WTC11 (cell line): ENCODE measurements at regions not wholly inside any gene's neighbourhood (a gene's known extent, or its start where the extent isn't known, plus 50 kb on each side); places are given as distances from the start of the nearest gene placed in this dataset.
"Not testable (repeated sequence)": the region's sequence is repeated elsewhere in the genome, so short reads cannot be mapped to it uniquely, and the experiment has no call there.

ENCODE experiments used
- ATAC-seq: fragments of 200-7000 bp; cut with Tn5 transposase; 2 replicates; pipeline ENCODE4 v1.10.0; 2021; ENCODE audit warnings: mild to moderate bottlenecking, moderate library complexity
- CTCF ChIA-PET: fragments of 300-600 bp; sonication (Branson Sonifier 250); formaldehyde crosslinking; loops from one replicate; lab custom pipeline; 2021; ENCODE audit warnings: antibody characterized with exemption; lab: Charles Lee
- POLR2A ChIA-PET: fragments of 350-600 bp; sonication (Branson Sonifier 250); formaldehyde crosslinking; loops from one replicate; lab custom pipeline; 2021; ENCODE audit warnings: antibody characterized with exemption; lab: Charles Lee
- DNase-seq: peaks from one replicate; pipeline ENCODE4 v3.0.0; 2021; ENCODE audit warnings: low spot score
- H3K27ac Mint-ChIP-seq: 2 replicates; pipeline ENCODE4 v1.8.0; 2021; ENCODE audit warnings: mixed read lengths
- H3K27me3 Mint-ChIP-seq: 2 replicates; pipeline ENCODE4 v1.8.0; 2021; ENCODE audit warnings: low read depth, mild to moderate bottlenecking, moderate library complexity, mixed read lengths
- H3K36me3 Mint-ChIP-seq: 2 replicates; pipeline ENCODE4 v1.8.0; 2021; ENCODE audit warnings: mixed read lengths
- H3K4me1 Mint-ChIP-seq: 2 replicates; pipeline ENCODE4 v1.8.0; 2022; ENCODE audit warnings: mixed read lengths
- H3K4me3 Mint-ChIP-seq: 2 replicates; pipeline ENCODE4 v1.8.0; 2021; ENCODE audit warnings: mild to moderate bottlenecking, moderate library complexity, mixed read lengths
- H3K9me3 Mint-ChIP-seq: 2 replicates; pipeline ENCODE4 v1.8.0; 2021; ENCODE audit warnings: mixed read lengths
- ELF4 ChIP-seq: sonication (generic); formaldehyde crosslinking; IDR thresholded peaks from 2 replicates; pipeline ENCODE4 v1.8.1; 2022; ENCODE audit warnings: low read depth, mild to moderate bottlenecking, moderate library complexity, missing genetic modification reagents
- EMX1 ChIP-seq: fragments of 250-450 bp; sonication (Bioruptor Pico); IDR thresholded peaks from 2 replicates; pipeline ENCODE4 v1.8.0; 2021; ENCODE audit warnings: mild to moderate bottlenecking
- FOXP1 ChIP-seq: sonication (generic); formaldehyde crosslinking; IDR thresholded peaks from 2 replicates; pipeline ENCODE4 v1.8.0; 2022; ENCODE audit warnings: missing genetic modification reagents, mild to moderate bottlenecking, moderate library complexity, borderline replicate concordance
- GRHL2 ChIP-seq: fragments of 250-450 bp; sonication (Bioruptor Pico); IDR thresholded peaks from 2 replicates; pipeline ENCODE4 v1.8.0; 2022; ENCODE audit warnings: mild to moderate bottlenecking, moderate library complexity; ENCODE audit not compliant: insufficient replicate concordance, severe bottlenecking
- NR1H2 ChIP-seq: sonication (generic); formaldehyde crosslinking; IDR thresholded peaks from 2 replicates; pipeline ENCODE4 v1.9.0; 2021; ENCODE audit warnings: mild to moderate bottlenecking, moderate library complexity, missing genetic modification reagents
- TP53 ChIP-seq: sonication (generic); formaldehyde crosslinking; IDR thresholded peaks from 2 replicates; pipeline ENCODE4 v1.8.1; 2023; ENCODE audit warnings: mild to moderate bottlenecking, missing genetic modification reagents
- ZNF423 ChIP-seq: fragments of 250-450 bp; sonication (Bioruptor Pico); IDR thresholded peaks from 2 replicates; pipeline ENCODE4 v2.1.2; 2022; ENCODE audit warnings: mild to moderate bottlenecking, moderate library complexity
- ZNF671 ChIP-seq: fragments of 250-450 bp; sonication (Bioruptor Pico); IDR thresholded peaks from 2 replicates; pipeline ENCODE4 v1.8.0; 2021; ENCODE audit warnings: mild to moderate bottlenecking
- TF ChIP-seq, protein P1 (sequence below): sonication (generic); formaldehyde crosslinking; IDR thresholded peaks from 2 replicates; pipeline ENCODE4 v1.8.1; 2022; ENCODE audit warnings: low read depth, mild to moderate bottlenecking, moderate library complexity, missing genetic modification reagents, borderline replicate concordance
- TF ChIP-seq, protein P2 (sequence below): fragments of 200-600 bp; IDR thresholded peaks from 2 replicates; pipeline ENCODE4 v1.8.0; 2022; ENCODE audit warnings: antibody characterized with exemption
- TF ChIP-seq, protein P3 (sequence below): sonication (generic); formaldehyde crosslinking; IDR thresholded peaks from 2 replicates; pipeline ENCODE4 v1.8.0; 2022; ENCODE audit warnings: mild to moderate bottlenecking, missing genetic modification reagents
- TF ChIP-seq, protein P4 (sequence below): fragments of 250-450 bp; sonication (Bioruptor Pico); conservative IDR thresholded peaks from 2 replicates; pipeline ENCODE4 v1.9.0; 2021; ENCODE audit warnings: mild to moderate bottlenecking

DNA sequence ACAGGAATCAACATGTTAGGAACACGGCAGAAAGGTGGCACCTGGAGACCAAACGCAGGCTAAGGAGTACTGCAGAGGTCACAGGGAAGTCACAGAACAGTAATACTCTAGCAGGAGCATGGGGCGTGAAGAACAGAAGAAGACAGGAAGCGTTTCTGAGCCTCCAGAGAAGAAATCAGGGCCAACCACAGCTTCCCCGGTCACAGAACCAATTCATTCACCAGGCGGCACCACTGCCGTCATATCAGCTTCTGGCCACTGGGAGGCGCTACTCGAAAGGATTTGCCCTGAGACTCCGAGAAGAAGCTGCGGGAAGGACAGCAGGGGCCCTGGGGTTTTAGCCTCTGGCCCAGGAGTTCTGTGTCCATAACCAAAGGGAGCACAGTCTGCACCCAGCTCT lies 78.0 kb upstream of the DRD5 start:
- H3K27ac Mint-ChIP-seq, result no peak overlapping the region
- no peak overlapping the region for H3K4me3 Mint-ChIP-seq
- POLR2A ChIA-PET, result interaction anchor here (0.6 kb wide), 1 partner anchor 12 kb away, joined by 4 read pairs; no protein-coding TSS in a partner anchor
- no peaks in the 10 kb centered on the region for H3K27me3 Mint-ChIP-seq
- peaks cover 7% of the 10 kb centered on the region; the same call in 1 of the 2 replicates for H3K4me1 Mint-ChIP-seq
- DNase-seq, result peak; percentile 88
- no peak for TF ChIP-seq TP53
- TF ChIP-seq, protein P1, sequence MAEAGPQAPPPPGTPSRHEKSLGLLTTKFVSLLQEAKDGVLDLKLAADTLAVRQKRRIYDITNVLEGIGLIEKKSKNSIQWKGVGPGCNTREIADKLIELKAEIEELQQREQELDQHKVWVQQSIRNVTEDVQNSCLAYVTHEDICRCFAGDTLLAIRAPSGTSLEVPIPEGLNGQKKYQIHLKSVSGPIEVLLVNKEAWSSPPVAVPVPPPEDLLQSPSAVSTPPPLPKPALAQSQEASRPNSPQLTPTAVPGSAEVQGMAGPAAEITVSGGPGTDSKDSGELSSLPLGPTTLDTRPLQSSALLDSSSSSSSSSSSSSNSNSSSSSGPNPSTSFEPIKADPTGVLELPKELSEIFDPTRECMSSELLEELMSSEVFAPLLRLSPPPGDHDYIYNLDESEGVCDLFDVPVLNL (CRISPR knock-in tag), result no peak
- TF ChIP-seq, protein P2, sequence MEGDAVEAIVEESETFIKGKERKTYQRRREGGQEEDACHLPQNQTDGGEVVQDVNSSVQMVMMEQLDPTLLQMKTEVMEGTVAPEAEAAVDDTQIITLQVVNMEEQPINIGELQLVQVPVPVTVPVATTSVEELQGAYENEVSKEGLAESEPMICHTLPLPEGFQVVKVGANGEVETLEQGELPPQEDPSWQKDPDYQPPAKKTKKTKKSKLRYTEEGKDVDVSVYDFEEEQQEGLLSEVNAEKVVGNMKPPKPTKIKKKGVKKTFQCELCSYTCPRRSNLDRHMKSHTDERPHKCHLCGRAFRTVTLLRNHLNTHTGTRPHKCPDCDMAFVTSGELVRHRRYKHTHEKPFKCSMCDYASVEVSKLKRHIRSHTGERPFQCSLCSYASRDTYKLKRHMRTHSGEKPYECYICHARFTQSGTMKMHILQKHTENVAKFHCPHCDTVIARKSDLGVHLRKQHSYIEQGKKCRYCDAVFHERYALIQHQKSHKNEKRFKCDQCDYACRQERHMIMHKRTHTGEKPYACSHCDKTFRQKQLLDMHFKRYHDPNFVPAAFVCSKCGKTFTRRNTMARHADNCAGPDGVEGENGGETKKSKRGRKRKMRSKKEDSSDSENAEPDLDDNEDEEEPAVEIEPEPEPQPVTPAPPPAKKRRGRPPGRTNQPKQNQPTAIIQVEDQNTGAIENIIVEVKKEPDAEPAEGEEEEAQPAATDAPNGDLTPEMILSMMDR, result peak; percentile 84
- TF ChIP-seq ZNF671 (CRISPR knock-in tag), result no peak
- CTCF ChIA-PET, result interaction anchor here (0.6 to 3.7 kb wide), 31 partner anchors 8 to 1039 kb away, joined by 3 to 106 read pairs (median 5); partner anchors contain the start of gene SLC2A9
- H3K36me3 Mint-ChIP-seq, result peaks cover 5% of the 10 kb centered on the region
- no peak; the same call in 1 of the 2 replicates for ATAC-seq
- H3K9me3 Mint-ChIP-seq, result peaks cover 3% of the 10 kb centered on the region; the same call in 1 of the 2 replicates

DNA sequence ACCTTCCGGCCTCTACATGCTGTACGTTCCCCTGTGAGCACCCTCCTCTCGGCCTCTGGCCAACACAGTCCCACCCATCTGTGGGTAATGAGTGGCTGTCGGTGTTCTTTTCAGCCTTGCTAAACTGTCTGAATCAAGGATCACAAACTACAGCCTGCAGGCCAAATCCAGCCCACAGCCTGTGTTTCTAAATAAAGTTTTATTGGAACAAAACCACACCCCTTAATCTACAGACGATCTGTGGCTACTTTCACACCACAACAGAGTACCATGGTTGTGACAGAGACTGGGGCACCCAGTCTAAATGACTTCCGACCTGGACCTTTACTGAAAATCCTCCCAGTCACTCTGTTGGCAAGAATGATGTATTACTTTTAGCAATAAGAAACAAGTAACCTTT lies 77.3 kb upstream of the DRD5 start:
- not testable (repeated sequence) for ATAC-seq, H3K9me3 Mint-ChIP-seq, H3K36me3 Mint-ChIP-seq, H3K4me1 Mint-ChIP-seq, H3K27ac Mint-ChIP-seq, H3K4me3 Mint-ChIP-seq, DNase-seq, H3K27me3 Mint-ChIP-seq
- CTCF ChIA-PET, result interaction anchor here (0.6 to 3.7 kb wide), 31 partner anchors 9 to 1097 kb away, joined by 3 to 106 read pairs (median 5); partner anchors contain the start of gene SLC2A9
- POLR2A ChIA-PET, result interaction anchor here (0.6 kb wide), 1 partner anchor 12 kb away, joined by 4 read pairs; no protein-coding TSS in a partner anchor

DNA sequence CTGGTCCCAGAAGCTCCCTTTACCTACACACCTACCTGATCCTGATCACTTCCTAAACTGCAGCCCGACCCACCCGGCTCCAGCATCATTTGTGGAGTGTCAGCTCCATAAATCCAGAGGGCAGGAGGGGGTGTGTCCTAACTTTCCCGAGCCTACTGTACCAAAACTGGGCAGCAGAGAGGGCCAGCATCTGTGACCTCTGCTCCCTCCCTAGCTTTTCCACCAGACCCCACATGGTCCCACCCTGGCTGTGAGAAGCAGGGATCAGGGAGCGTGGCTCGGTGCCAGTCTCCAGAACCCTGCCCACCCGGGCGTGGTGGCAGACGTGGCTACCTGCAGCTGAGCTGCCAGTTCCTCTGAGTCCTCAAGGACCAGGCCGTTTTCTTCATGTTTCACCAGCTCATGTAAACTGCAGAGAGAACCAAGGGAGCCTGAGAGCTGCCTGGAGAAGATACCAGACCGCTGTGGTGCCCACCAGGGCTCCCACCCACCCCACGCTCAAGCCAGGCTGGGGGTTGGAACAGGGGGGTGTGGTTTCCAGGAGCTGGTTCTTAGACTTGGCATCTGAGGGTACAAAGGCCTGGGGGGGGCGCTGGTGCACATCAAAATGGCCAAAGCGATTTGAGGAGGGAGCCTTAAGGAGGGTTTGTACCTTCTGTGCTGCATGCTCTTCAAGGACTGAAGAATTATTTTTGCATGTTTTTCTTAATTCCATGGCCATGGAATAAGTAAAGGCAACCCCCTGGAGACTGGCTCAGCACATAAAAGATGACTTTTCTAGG lies 76.7 kb upstream of the DRD5 start:
- CTCF ChIA-PET, result interaction anchor here (0.6 to 3.7 kb wide), 21 partner anchors 10 to 1097 kb away, joined by 3 to 106 read pairs (median 5); no protein-coding TSS in a partner anchor
- POLR2A ChIA-PET, result no interaction called here
- TF ChIP-seq ELF4 (no peak), ZNF423 (CRISPR knock-in tag) (no peak), GRHL2 (no peak), EMX1 (CRISPR knock-in tag) (no peak), NR1H2 (no peak), FOXP1 (CRISPR knock-in tag) (no peak)
- TF ChIP-seq, protein P3, sequence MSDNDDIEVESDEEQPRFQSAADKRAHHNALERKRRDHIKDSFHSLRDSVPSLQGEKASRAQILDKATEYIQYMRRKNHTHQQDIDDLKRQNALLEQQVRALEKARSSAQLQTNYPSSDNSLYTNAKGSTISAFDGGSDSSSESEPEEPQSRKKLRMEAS (CRISPR knock-in tag), result no peak
- TF ChIP-seq, protein P4, sequence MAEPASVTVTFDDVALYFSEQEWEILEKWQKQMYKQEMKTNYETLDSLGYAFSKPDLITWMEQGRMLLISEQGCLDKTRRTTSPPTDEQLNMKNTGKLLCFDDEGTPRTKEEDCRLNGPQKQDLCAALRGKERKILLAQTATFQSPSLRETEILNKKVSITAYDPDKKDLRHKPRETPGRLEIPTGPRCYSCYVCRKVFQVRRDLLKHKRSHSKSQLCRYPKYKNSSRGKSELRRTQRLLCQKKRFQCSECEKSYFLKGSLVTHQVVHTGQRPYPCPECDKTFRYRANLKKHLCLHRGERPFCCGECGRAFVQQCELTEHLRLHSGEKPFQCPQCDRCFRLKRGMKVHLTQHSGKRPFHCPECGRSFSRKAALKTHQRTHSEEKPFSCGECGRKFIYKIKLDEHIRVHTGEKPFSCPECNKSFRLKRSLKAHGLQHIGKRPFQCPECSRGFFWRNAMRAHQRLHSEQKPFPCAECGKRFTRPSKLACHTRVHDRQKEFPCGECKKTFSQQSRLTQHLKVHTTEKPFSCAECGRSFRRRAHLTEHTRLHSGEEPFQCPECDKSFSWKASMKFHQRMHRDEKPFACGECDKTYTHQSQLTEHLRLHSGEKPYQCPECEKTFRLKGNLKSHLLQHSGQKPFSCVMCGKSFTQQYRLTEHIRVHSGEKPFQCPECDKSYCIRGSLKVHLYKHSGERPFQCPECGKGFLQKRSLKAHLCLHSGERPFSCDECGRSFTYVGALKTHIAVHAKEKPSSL, result no peak
- TF ChIP-seq, all 79 proteins: peak for 0
- no peak overlapping the region for H3K4me3 Mint-ChIP-seq
- ATAC-seq (0 out of 2 replicates have a peak, but pooled peaks have one; percentile 30), DNase-seq (peak; percentile 53)
- peaks cover 6% of the 10 kb centered on the region; the same call in 1 of the 2 replicates for H3K9me3 Mint-ChIP-seq
- H3K4me1 Mint-ChIP-seq, result peaks cover 7% of the 10 kb centered on the region; the same call in 1 of the 2 replicates
- H3K36me3 Mint-ChIP-seq, result peaks cover 5% of the 10 kb centered on the region
- H3K27me3 Mint-ChIP-seq, result no peaks in the 10 kb centered on the region
- no peak overlapping the region for H3K27ac Mint-ChIP-seq

DNA sequence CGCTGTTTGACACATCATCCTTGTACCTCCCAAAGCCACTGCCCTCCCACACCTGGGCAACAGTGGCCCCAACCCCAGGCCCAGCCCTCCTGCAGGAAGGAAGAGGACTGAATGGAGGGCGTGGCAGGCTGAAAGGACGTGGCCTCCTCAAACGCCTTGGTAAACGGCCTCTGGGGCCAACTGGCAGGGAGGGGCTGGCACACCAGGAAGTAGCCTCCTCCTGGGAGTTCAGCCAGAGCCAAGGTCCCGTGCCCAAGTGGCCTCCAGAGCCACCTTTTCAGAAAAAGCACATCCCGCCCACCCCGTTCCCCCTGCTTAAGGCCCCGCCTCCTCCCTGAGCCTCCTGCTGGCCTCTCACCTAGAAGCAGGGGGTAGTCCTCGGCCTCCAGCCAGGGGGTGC lies 74.2 kb upstream of the DRD5 start:
- H3K4me3 Mint-ChIP-seq, CTCF ChIA-PET, DNase-seq, H3K27me3 Mint-ChIP-seq, H3K27ac Mint-ChIP-seq, H3K36me3 Mint-ChIP-seq, ATAC-seq, POLR2A ChIA-PET, H3K9me3 Mint-ChIP-seq: not testable (repeated sequence)
- H3K4me1 Mint-ChIP-seq, result peaks cover 15% of the 10 kb centered on the region

DNA sequence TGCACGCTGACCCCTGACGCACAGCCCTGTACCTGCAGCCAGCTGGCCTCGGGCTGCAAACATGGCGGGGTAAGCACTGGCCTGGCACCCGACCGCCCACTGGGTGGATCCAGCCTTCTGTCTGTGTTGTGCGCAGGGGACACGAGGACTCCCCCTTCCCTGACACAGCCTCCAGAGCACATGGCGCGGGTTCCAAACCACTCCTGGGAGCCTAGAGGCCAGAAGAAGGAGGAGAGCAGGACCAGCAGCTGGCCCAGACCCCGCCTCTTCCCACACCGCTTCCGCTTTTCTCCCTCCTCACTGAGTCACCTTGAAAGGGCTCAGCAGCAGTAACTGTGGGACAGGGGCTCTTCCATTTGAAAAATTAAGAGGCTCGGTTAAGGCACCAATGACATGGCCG lies 73.5 kb upstream of the DRD5 start:
- H3K4me1 Mint-ChIP-seq, result peaks cover 15% of the 10 kb centered on the region
- H3K4me3 Mint-ChIP-seq, H3K9me3 Mint-ChIP-seq, H3K36me3 Mint-ChIP-seq, POLR2A ChIA-PET, ATAC-seq, H3K27me3 Mint-ChIP-seq, H3K27ac Mint-ChIP-seq, DNase-seq, CTCF ChIA-PET: not testable (repeated sequence)
